Jurkat, Clone E6-1 (cell line): ENCODE measurements at regions not wholly inside any gene's neighbourhood (a gene's known extent, or its start where the extent isn't known, plus 50 kb on each side); places are given as distances from the start of the nearest gene placed in this dataset.

ENCODE experiments used
- DNase-seq: peaks from one replicate; pipeline ENCODE4 v3.0.0-alpha.2; 2011; ENCODE audit warnings: low read depth, low spot score
- H3K4me3 ChIP-seq: 2 replicates; pipeline ENCODE4 v1.5.1; 2011; ENCODE audit warnings: mild to moderate bottlenecking, low read length, control low read depth, moderate library complexity

- DNase-seq, result no peak
- H3K4me3 ChIP-seq, result no peak overlapping the region
Observed at GRCh38 chr6:24069526-24069925, 56.5 kb upstream of the NRSN1 start.

GRCh38 chr6:24072038-24072746 is 53.8 kb upstream of the NRSN1 start:
- DNase-seq, result no peak
- no peak overlapping the region; the same call in 1 of the 2 replicates for H3K4me3 ChIP-seq

- no peak for DNase-seq
- no peak overlapping the region for H3K4me3 ChIP-seq
Observed at GRCh38 chr6:24076011-24076410, 50.0 kb upstream of the NRSN1 start.
